Endodermal cell (in vitro differentiated cells): ENCODE measurements at regions not wholly inside any gene's neighbourhood (a gene's known extent, or its start where the extent isn't known, plus 50 kb on each side); places are given as distances from the start of the nearest gene placed in this dataset.

ENCODE experiments used
- DNase-seq: peaks from one replicate; pipeline ENCODE4 v3.0.0-alpha.2; 2017
- H3K27ac ChIP-seq: 2 replicates; pipeline ENCODE4 v1.5.1; 2013; ENCODE audit warnings: mild to moderate bottlenecking, low read depth, low read length, moderate library complexity
- H3K27me3 ChIP-seq: 2 replicates; pipeline ENCODE4 v1.6.1; 2013; ENCODE audit warnings: mild to moderate bottlenecking, low read length, moderate library complexity; ENCODE audit not compliant: insufficient read depth, control insufficient read depth, poor library complexity, severe bottlenecking
- H3K36me3 ChIP-seq: 2 replicates; pipeline ENCODE4 v1.7.0; 2013; ENCODE audit warnings: mild to moderate bottlenecking, low read length, moderate library complexity; ENCODE audit not compliant: control insufficient read depth, insufficient read depth
- H3K4me1 ChIP-seq: one replicate; pipeline ENCODE4 v1.7.0; 2013; ENCODE audit warnings: low read length; ENCODE audit not compliant: control insufficient read depth, insufficient read depth
- H3K4me3 ChIP-seq: 2 replicates; pipeline ENCODE4 v1.5.1; 2013; ENCODE audit warnings: mild to moderate bottlenecking, low read length, moderate library complexity
- H3K9ac ChIP-seq: 2 replicates; pipeline ENCODE4 v1.6.1; 2013; ENCODE audit warnings: mild to moderate bottlenecking, low read length, moderate library complexity; ENCODE audit not compliant: poor library complexity, severe bottlenecking; ENCODE audit errors: extremely low read depth
- H3K9me3 ChIP-seq: 2 replicates; pipeline ENCODE4 v1.6.1; 2013; ENCODE audit warnings: mild to moderate bottlenecking, low read length, moderate library complexity; ENCODE audit not compliant: control insufficient read depth
- H3K27ac Mint-ChIP-seq: 2 replicates; pipeline ENCODE4 v1.8.0; 2020; ENCODE audit warnings: mixed read lengths
- H3K27me3 Mint-ChIP-seq: 2 replicates; pipeline ENCODE4 v1.8.0; 2021; ENCODE audit warnings: mild to moderate bottlenecking, mixed read lengths; ENCODE audit not compliant: insufficient read depth
- H3K36me3 Mint-ChIP-seq: 2 replicates; pipeline ENCODE4 v1.8.0; 2020; ENCODE audit warnings: low read depth, mixed read lengths
- H3K4me1 Mint-ChIP-seq: 2 replicates; pipeline ENCODE4 v1.8.0; 2020; ENCODE audit warnings: mixed read lengths
- H3K4me3 Mint-ChIP-seq: 2 replicates; pipeline ENCODE4 v1.8.0; 2020; ENCODE audit warnings: mild to moderate bottlenecking, moderate library complexity, mixed read lengths
- H3K9me3 Mint-ChIP-seq: 2 replicates; pipeline ENCODE4 v1.8.0; 2020; ENCODE audit warnings: mild to moderate bottlenecking, mixed read lengths
- WGBS, 2 experiments: methylation state at CpG; one replicate each; pipeline versions ENCODE4 v1.1.5 to v1.1.7; 2013; ENCODE audit warnings: missing lambda C conversion rate in 2 of 2, mixed read lengths in 1 of 2; ENCODE audit not compliant: insufficient coverage in 1 of 2, insufficient read length in 1 of 2; 5-methylcytosine and 5-hydroxymethylcytosine counted together
- TF ChIP-seq, protein P1 (sequence below): fragments of 200-600 bp; sonication (generic); conservative IDR thresholded peaks from 2 replicates; pipeline ENCODE4 v1.5.0; 2021; ENCODE audit warnings: antibody characterized with exemption, mild to moderate bottlenecking

DNA sequence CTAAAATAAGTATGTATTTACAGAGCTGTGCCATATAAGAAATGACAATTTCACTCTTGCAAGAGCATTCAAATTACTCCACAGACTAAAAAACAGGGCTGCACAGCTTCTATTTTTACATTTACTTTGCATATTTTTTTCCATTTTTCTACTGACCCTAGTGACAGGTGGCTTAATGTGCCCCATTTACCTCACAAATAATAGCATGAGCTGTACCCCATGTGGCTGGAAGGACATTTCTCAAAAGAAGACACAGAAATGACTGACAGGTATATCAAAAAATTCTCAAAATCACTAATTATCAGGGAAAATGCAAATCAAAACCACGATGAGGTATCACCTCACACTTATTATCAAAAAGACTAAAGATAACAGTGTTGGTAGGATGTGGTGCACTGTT lies 1128.6 kb downstream of the SLC16A7 start:
- Mint-ChIP-seq H3K9me3 (peaks cover 7% of the 10 kb centered on the region), H3K4me1 (no peaks in the 10 kb centered on the region), H3K36me3 (no peaks in the 10 kb centered on the region), H3K27me3 (no peaks in the 10 kb centered on the region), H3K4me3 (no peak overlapping the region), H3K27ac (no peak overlapping the region)
- Histone ChIP-seq H3K36me3 (no peaks in the 10 kb centered on the region), H3K9me3 (peaks cover 15% of the 10 kb centered on the region), H3K27me3 (no peaks in the 10 kb centered on the region), H3K4me1 (no peaks in the 10 kb centered on the region), H3K9ac (no peak overlapping the region), H3K4me3 (no peak overlapping the region), H3K27ac (no peak overlapping the region)
- WGBS, 2 experiments = no CpG with 5 or more reads among the region's 1 CpG
- no peak for DNase-seq
- TF ChIP-seq, protein P1, sequence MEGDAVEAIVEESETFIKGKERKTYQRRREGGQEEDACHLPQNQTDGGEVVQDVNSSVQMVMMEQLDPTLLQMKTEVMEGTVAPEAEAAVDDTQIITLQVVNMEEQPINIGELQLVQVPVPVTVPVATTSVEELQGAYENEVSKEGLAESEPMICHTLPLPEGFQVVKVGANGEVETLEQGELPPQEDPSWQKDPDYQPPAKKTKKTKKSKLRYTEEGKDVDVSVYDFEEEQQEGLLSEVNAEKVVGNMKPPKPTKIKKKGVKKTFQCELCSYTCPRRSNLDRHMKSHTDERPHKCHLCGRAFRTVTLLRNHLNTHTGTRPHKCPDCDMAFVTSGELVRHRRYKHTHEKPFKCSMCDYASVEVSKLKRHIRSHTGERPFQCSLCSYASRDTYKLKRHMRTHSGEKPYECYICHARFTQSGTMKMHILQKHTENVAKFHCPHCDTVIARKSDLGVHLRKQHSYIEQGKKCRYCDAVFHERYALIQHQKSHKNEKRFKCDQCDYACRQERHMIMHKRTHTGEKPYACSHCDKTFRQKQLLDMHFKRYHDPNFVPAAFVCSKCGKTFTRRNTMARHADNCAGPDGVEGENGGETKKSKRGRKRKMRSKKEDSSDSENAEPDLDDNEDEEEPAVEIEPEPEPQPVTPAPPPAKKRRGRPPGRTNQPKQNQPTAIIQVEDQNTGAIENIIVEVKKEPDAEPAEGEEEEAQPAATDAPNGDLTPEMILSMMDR = no peak

DNA sequence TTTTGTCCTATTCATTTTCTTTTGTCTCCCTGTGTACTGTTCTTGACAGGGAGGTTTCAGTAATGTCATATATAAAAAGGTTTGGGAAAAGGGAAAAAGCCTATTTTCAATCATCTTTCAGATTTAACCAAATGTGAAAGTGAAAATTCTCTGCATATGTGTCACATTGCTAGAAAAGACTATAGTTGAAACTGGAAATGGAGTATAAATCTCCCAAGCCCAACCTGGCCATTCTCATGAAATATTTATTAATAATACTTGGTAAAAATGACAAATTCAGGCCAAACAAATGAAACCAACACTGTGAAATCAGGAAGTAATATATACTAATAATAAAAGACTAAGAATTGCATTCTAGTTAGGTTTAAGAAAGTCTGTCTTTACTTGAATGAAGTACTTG lies 1129.2 kb downstream of the SLC16A7 start:
- H3K4me3 Mint-ChIP-seq = no peak overlapping the region
- no peaks in the 10 kb centered on the region for H3K36me3 Mint-ChIP-seq
- TF ChIP-seq, protein P1 = no peak
- no peak overlapping the region for H3K27ac Mint-ChIP-seq
- Histone ChIP-seq H3K36me3 (no peaks in the 10 kb centered on the region), H3K4me1 (no peaks in the 10 kb centered on the region), H3K27me3 (no peaks in the 10 kb centered on the region), H3K9ac (no peak overlapping the region), H3K4me3 (no peak overlapping the region), H3K27ac (no peak overlapping the region), H3K9me3 (peaks cover 15% of the 10 kb centered on the region)
- H3K9me3 Mint-ChIP-seq = peaks cover 7% of the 10 kb centered on the region
- H3K4me1 Mint-ChIP-seq = no peaks in the 10 kb centered on the region
- no peaks in the 10 kb centered on the region for H3K27me3 Mint-ChIP-seq
- no peak for DNase-seq

DNA sequence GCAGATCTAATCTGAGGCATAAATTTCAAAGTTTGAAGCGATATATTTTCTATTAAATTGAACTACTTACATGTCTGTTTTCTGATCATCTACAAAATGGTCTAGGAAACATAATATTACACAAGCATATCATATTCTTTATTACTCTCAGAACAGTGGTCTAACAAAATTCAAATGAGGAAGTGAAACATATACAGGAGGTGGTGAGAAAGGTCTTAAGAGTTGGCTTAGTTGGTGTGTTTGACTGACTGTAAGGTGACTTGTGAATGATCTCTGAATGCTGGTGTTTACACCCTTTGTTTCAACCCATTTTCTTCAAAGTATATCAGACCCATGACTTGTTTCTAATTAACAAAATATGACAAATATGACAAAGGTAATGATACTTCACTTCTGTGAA lies 1156.8 kb downstream of the SLC16A7 start:
- no peaks in the 10 kb centered on the region for H3K27me3 Mint-ChIP-seq
- H3K4me1 ChIP-seq = no peaks in the 10 kb centered on the region
- no peaks in the 10 kb centered on the region for H3K27me3 ChIP-seq
- no peak overlapping the region for H3K4me3 Mint-ChIP-seq
- no peak overlapping the region for H3K4me3 ChIP-seq
- TF ChIP-seq, protein P1 = no peak
- H3K27ac Mint-ChIP-seq = no peak overlapping the region
- H3K9me3 ChIP-seq = peaks cover 47% of the 10 kb centered on the region
- WGBS, 2 experiments = no CpG with 5 or more reads among the region's 1 CpG
- no peak overlapping the region for H3K27ac ChIP-seq
- H3K36me3 ChIP-seq = no peaks in the 10 kb centered on the region
- H3K9ac ChIP-seq = no peak overlapping the region
- no peak for DNase-seq
- H3K9me3 Mint-ChIP-seq = peaks cover 26% of the 10 kb centered on the region
- H3K36me3 Mint-ChIP-seq = no peaks in the 10 kb centered on the region
- peaks cover 10% of the 10 kb centered on the region for H3K4me1 Mint-ChIP-seq
